ENCODE measurements at regions not wholly inside any gene's neighbourhood (a gene's known extent, or its start where the extent isn't known, plus 50 kb on each side); places are given as distances from the start of the nearest gene placed in this dataset.

GRCh38 chr3:69647511-69648110 lies 91.7 kb upstream of the MITF start (continued):
- TF ChIP-seq ZBTB11 (CRISPR knock-in tag; IDR thresholded peaks at IDR 0.05) (no peak), CREM (IDR thresholded peaks at IDR 0.05; ENCODE audit: low read depth) (no peak), RBBP5 (conservative IDR thresholded peaks at IDR 0.05) (no peak), SMC3 (IDR thresholded peaks at IDR 0.05; ENCODE audit: borderline replicate concordance, low read length) (no peak), USF1 (IDR thresholded peaks at IDR 0.05; ENCODE audit: borderline replicate concordance, extremely low read length, insufficient read depth, low read depth, low read length) (no peak), RB1 (IDR thresholded peaks at IDR 0.05; ENCODE audit: borderline replicate concordance) (no peak), KLF5 (IDR thresholded peaks at IDR 0.05; ENCODE audit: partially characterized antibody) (no peak)

- ChIA-PET SMC1A (ENCODE audit: uncharacterized antibody, unreplicated experiment) (no interaction called here), POLR2A (no interaction called here), RAD21 (ENCODE audit: unreplicated experiment) (no interaction called here), CTCF (interaction anchor here (1.1 to 1.7 kb wide), 2 partner anchors 25 to 68 kb away, joined by 3 to 4 read pairs; no protein-coding TSS in a partner anchor)
- Histone ChIP-seq H3K27ac (ENCODE audit: control insufficient read depth, insufficient read depth) (no peak overlapping the region), H3K9ac (ENCODE audit: control insufficient read depth, insufficient read depth, low read length) (no peak overlapping the region), H2AFZ (ENCODE audit: control insufficient read depth, low read depth, low read length) (no peak overlapping the region), H3K9me3 (replicated peaks; ENCODE audit: control insufficient read depth, insufficient read depth, low read length) (no peaks in the 10 kb centered on the region), H3K4me3 (no peak overlapping the region), H3K27me3 (replicated peaks in 1 of 2; ENCODE audit: control insufficient read depth in 2 of 2, insufficient read depth in 2 of 2, low read length in 1 of 2) (no peaks in the 10 kb centered on the region), H3K4me1 (ENCODE audit: control insufficient read depth, insufficient read depth, low read length) (no peaks in the 10 kb centered on the region), H3K36me3 (ENCODE audit: control insufficient read depth in 2 of 2, insufficient read depth in 2 of 2, low read length in 1 of 2) (no peaks in the 10 kb centered on the region), H3K4me2 (ENCODE audit: control insufficient read depth, insufficient read depth) (no peak overlapping the region), H4K20me1 (ENCODE audit: control insufficient read depth, insufficient read depth) (no peaks in the 10 kb centered on the region), H3K79me2 (ENCODE audit: control insufficient read depth, insufficient read depth, low read length) (no peaks in the 10 kb centered on the region)
- in situ Hi-C loops (cut with MboI), result no loop called here
- intact Hi-C loops (cut with micrococcal nuclease; ENCODE audit: unreplicated experiment), result no loop called here
- BruUV-seq (replicated peaks), result no TSS peak
- FAIRE-seq, result no peak
- ATAC-seq, result no peak
- WGBS (ENCODE audit: insufficient coverage, insufficient replicate concordance, low lambda C conversion rate, missing lambda C conversion rate), result 3% methylated on average over 3 of the region's 3 CpGs
- no peak for DNase-seq (ENCODE audit: low read depth, low spot score)
- TF ChIP-seq STAT1 (conservative IDR thresholded peaks at IDR 0.05) (no peak), PAX8 (IDR thresholded peaks at IDR 0.05) (no peak), HDGF (IDR thresholded peaks at IDR 0.05) (no peak), NFYA (IDR thresholded peaks at IDR 0.05; ENCODE audit: borderline replicate concordance, low read depth, low read length) (no peak), SREBF2 (IDR thresholded peaks at IDR 0.05; ENCODE audit: low read length) (no peak), NRF1 (conservative IDR thresholded peaks at IDR 0.05; ENCODE audit: low read depth, low read length) (no peak), TAF1 (IDR thresholded peaks at IDR 0.05; ENCODE audit: borderline replicate concordance, low read depth, low read length) (no peak), CBX3 (IDR thresholded peaks at IDR 0.05; ENCODE audit: borderline replicate concordance, low read depth) (no peak), SUZ12 (IDR thresholded peaks at IDR 0.05; ENCODE audit: unreplicated experiment) (no peak), E2F4 (IDR thresholded peaks at IDR 0.05; ENCODE audit: low read depth, low read length) (no peak)
Measured at GRCh38 chr3:69647081-69647480, 92.2 kb upstream of the MITF start.
